ENCODE measurements at regions not wholly inside any gene's neighbourhood (a gene's known extent, or its start where the extent isn't known, plus 50 kb on each side); places are given as distances from the start of the nearest gene placed in this dataset.

DNA sequence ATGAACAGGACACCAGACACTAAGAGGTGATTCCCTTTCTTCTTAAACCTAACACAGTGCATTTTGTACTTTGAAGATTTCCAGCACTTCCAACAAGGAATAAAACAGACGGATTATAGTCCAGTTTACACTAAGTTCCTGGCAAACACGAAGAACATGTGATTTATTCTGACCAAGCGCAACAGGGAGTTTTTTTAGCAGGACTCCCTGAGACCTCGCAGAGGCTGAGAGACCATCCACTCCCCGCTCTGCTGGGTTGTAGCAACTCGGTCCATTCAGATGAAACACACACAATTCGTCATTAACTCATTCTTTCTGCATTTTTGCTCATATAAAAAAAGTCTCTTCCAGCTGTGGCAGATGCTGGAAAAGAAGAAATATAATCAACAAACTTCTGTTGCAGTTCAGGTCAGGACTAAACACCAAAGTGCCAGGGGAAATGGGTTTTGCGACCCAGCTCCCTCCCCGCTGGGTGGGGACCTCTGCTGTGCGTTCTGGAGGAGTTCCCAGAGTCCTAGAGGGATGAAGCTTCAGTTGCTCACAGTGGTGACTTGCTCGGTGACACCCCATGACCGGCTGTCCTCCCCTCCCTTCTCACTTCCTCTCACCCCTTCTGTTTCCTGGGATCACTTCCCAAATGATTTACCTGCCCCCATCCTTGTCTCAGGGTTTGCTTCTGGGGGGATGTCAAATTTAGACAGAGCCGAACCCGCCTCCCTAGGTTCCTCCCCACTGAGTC, 52.5 kb downstream of the KCNF1 start:
- no peak for DNase-seq

DNA sequence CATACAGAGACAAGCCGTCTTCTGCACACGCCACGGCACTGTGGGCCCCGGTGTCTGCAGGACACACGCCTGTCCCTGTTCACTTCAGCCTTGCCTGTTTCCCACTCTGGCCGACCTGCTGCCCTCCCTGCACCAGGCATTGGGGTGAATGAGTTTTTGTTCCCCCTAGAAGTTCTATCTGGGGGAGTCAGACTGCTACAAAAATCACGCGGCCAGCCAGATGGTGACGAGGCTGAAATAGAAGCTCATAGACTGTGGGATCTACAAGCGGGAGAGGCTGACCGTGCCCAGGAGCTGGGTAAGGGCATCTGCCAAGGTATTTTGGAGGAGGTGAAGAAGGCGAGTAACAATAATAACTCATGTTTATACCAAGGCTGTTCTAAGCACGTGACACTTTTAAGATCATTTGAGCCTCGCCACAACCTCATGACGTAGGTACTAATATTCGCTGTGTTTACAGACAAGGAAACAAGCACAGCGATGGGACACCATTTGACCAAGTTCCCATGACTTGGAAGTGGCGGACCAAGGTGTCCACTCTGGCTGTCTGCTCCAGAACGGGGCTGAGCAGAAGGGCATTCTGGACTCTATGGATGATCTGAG, 53.6 kb downstream of the KCNF1 start:
- no peak for DNase-seq

DNA sequence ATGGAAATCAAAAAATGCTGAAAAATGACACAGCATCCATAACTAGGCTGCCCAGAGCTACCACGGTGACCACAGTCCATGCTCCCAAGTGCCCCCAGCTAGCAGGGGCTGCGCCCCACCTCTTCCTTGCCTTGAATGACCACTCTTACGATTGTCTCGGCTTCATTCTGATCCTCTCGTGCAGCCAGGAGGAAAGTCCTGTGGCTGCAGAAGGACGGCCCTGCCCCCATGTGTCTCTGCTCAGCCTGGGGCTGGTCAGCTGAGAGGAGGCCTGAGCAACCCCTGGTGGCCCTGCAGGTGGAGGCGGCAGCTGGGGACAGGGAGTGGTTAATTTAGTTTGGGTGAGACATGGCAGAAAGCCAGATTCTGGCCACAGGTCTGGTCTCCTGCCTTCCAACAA, 54.3 kb downstream of the KCNF1 start:
- DNase-seq, result no peak

DNA sequence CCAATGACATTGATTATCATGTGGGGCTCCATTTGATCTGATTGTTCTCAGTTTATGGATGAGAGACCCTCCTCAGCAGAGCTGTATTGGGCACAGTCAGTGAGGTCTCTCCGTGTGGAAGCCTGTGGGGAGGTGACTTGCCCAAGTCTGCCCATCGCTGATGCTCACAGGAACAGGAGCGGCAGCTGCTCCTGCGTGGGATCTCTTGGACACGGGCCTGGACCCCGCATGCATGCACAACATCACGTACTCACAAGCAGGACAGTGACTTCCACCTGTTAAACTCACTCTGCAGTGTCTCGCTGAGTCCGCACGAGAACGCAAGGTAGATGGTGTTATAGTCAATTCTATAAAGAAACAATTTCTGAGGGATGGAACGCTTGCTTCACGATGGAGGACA, 55.0 kb downstream of the KCNF1 start:
- DNase-seq, result no peak

DNA sequence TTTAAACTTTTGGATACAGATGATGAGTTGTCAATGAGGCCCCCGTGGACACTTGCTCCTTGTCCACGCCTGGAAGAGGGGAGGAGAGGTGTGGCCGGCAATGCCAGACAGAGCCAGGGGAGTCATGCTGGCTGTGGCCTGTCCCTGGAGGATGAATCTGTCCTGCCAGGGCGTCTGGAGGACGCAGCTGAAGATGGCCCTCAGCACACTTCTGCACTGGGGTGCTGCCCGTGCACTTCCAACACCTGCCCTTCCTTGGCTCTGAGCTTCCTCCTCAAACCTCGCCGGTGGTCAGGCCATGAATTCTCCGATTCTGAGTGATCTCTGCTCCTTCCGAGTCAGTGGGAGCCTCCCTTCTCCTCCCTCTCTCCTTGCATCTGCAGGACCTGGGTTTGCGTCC, 56.4 kb downstream of the KCNF1 start:
- no peak for DNase-seq

DNA sequence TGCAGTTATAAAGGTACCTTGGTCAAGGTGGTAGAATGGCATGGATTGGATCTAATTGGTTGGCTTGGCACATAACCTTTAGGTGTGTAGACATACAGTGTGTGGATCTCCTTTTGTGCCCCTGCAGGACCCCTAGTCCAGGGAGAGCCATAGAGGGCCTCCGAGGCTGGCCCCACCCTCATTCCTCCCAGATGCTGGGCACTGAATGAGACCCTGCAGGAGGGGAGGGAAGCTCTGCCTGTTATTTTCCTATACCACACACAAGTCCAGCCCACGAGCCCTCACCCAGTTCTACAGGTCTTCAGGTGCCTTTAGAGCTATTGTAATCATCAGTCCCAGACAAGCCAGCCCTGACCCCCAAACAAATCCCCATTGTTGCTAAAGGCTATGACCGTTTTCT, 58.9 kb downstream of the KCNF1 start:
- no peak for DNase-seq

DNA sequence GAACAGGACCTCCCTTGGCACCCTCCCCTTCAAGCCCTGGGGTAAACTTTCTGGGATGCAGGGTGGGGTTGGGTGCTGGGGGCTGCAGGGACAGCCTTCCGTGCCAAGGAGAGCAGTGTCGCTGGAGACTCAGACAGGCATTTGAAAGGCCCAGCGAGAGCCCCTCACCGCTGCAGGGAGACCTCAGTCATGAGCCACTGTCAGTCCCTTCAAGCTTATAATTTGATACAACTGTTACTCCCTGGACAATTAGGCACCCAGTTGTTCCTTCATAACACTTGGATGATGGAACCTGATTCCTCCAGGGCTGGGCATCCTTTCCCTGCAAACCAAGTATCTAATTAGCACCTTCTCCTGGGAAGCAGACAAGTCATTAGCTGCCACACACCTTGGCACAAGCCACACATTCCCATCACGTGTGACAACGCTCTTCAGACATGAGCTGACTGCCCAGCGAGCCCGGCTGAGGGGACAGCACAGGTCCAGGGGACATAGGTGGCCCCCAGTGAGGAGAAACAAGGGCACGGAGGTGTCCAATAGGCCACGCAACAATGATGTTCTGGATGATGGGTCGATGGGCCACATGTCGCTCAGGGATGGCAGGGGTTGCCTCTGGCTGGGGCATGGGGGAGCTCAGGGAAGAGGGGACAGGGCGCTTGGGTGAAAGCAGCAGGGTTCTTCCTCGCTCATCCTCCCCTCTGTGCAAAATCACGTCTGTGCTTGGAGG, 59.6 kb downstream of the KCNF1 start:
- no peak for DNase-seq

DNA sequence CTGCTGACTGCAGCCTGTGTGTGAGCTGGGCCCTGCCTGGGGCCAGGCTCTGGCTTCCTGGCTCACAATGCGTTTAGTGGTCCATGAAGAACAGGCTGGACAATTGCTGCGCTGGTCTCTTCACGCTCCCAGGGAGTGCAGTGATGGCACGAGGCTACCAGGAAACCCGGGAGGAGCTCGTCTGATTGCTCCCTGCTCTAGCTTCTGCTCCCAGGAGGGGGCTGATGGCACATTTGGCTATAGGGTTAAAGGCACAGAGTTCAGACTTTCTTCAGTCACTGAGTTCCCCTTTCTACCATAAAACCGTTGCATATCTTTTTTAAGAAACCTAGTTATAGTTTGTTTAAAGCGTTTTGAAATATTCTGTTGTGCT, 60.1 kb downstream of the KCNF1 start:
- no peak for DNase-seq

DNA sequence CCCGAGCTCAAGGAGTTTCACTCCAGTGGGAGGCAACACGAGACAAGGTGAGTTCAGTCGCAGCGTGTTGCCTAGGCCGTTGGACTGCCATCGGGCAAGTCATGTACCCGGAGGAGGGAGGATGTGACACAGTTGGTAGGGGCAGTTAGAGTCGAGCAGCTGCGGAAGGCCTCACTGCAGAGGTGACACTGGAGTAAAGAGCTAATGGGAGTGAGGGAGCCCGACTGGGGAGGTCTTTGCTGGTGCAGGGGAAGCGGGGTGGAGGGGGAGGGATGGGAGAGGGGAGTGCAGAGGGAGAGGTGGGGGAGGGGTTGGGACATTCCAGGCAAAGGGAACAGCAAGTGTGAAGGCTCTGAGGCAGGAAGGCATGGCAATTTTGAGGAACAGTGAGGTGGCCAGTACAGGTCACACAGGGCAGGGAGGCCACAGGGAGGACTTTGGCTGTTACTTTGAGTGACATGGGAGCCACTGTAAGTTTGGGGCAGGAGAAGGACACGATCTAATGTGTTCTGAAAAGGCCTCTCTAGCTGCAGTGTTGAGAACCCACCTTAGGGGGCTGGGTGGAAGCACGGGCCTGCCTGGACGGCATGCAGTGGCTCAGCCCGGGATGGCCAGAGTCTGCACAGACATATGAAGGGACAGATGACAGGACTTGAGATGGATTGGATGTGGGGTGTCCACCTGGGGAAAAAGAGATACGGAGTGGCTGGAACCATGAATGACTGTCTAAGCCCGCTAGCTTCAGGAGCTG, 61.1 kb downstream of the KCNF1 start:
- no peak for DNase-seq

DNA sequence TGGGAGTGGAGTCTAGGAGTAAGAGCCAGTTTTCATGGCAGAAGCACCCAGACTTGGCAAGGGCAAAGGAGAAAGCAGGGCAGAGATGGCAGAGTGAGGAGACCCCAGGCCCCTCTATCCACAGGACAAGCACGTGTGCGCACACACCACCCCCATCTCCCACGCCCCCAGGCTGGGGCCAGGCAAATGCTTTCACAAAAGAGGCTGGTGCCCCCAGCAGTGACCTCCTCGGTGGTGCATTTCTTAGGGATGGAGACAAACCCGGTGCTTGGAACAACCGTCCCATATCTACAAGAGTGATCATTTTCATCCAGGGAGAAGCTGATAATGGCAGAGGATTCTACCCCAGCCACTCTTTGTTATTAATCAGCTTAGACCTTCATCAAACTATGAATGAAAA, 62.0 kb downstream of the KCNF1 start:
- DNase-seq, result no peak

DNA sequence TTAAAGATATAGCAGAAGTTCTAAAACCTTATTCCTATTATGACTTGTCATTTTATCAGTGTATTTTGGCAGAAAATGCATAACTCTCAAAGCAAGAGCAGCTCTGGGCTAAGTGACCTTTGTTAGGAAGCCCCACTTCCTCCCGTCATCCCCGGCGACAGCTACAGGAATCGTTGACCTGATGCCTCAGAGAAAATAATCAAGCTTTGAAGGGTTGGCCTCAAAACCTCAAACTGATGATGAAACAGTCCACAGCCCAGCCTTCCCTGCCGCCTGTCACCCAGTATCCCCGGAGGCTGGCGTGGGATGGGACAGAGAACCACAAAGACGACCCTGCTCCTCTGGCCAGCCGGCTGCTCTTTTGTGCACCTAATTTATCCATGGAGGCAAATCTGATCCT, 65.3 kb downstream of the KCNF1 start:
- no peak for DNase-seq

DNA sequence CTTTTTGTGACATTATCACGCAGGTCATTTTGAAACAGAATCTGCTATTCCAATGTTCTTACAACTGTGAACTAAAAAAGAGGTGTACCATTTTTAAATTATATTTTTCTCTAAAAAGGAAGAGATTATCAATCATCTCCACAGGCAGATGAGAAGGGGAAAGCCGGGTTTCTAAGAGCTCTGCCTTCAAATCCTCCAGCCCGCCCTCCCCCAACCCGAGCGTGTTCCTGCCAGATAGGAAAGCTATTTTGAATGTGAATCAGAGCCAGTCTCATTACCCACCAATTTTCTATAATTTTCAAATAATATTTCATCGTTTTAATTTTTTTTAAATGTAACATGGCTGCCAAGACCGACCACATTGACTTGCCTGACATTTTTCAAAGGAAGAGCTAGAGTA, 65.9 kb downstream of the KCNF1 start:
- DNase-seq, result no peak

DNA sequence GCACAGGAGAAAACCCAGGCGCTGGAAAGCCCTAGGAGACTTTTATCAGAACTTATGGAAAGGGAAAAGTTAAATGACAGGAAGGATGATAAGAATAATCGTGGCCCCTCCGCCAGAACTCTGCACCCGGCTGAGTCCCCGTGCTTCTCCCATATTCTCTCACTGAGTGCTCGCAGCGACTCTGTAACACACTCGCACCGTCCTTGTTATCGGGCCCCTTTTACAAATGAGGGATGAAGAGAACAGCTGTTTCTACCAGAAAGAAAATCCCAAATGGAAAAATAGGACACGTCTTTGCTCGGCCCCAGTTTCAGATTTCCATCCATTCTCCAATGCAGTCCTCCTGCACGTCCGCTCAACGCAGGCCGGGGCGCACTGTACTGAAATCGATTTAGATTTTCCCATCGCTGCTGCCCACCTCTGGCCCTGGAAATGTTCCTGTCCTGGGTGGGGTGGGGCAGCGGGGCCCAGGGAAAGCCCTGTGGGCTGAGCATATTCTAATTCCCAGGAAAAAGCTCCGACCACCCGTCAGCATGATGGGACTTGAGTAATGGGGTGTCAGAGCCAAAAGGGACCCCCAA, 66.4 kb downstream of the KCNF1 start:
- no peak for DNase-seq

DNA sequence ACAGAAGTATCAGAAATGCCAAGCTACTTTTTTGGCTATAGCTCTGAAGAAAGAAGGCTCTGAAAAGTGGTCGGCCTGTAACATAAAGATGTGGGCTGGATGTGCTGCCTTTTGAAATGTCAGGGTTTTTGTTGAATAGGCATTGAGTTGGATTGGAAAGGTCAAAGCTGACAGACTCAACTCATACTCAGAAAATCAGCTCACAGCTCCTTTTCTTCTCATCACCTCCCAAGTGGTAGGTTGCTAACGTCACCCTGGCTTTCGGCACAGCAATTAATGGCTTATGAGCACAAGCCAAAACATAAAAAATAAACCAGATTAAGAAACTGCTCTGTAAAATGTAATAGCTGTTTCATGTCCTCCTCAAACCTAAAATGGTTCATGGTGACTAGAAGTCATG, 68.3 kb downstream of the KCNF1 start:
- DNase-seq, result no peak

DNA sequence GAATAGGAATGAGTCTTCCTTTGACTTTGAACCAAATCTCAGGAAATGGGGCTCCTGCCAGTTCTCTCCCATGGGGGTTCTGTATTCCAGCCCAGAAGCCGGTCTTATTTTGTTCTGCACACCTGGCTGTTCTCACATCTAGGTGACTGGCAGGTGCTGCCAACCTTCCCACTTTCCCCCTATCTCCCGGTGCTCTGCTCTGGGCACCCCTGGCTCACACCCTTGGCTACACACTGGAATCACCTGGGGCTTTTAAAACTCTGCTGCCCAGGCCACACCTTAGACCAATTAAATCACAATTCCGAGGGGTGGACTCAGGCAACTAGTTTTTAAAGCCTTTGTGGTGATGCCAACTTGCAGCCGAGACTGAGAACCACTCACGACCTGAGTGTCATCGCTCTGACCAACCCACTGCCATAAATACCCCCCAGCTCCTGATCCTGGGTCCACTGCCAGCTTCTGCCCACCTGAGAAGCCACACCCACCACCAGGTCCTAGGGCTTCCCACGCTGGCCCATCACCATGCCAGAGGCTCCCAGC, 69.2 kb downstream of the KCNF1 start:
- no peak for DNase-seq

DNA sequence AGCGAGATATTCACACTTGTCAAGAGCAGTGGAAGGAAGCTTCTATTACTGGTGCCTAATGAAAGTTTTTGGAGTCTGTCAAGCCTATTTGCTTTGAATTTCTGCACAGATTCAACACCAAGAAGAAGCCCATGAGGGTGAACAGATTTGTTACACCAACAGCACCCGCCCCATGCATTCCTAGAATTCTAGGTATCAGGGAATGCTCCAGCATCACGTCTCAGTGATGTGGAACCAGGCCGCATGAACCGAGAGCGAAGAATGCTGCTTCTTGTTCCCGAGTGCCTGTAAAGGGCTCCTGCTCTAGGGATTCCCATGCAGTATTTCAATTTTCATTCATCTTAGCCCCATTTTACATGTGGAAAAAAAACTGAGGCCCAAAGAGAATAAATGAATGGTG, 69.7 kb downstream of the KCNF1 start:
- DNase-seq, result no peak

DNA sequence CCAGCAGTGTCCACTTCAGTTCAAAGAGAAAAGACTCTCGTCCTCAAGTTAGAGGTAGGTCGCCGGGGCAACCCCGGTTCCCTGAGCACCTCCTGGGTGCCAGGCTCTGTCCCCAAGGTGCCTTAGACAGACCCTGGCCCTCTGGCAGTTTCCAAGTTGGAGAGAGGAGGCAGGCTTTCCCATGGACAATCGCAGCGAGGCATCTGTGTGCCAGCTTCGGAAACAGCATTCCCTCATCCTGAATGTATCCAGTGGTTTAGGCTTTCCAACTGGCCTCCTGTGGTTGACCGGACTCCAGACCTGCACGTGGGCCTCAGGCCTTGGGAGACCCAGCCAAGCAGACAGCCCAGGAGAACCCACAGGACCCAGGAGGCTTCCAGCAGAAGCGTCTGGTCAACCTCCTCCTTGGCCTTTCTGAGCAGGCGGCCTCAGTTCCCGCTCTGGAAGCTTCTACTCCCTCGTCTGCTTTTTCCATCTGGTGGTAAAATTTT, 70.3 kb downstream of the KCNF1 start:
- no peak for DNase-seq

DNA sequence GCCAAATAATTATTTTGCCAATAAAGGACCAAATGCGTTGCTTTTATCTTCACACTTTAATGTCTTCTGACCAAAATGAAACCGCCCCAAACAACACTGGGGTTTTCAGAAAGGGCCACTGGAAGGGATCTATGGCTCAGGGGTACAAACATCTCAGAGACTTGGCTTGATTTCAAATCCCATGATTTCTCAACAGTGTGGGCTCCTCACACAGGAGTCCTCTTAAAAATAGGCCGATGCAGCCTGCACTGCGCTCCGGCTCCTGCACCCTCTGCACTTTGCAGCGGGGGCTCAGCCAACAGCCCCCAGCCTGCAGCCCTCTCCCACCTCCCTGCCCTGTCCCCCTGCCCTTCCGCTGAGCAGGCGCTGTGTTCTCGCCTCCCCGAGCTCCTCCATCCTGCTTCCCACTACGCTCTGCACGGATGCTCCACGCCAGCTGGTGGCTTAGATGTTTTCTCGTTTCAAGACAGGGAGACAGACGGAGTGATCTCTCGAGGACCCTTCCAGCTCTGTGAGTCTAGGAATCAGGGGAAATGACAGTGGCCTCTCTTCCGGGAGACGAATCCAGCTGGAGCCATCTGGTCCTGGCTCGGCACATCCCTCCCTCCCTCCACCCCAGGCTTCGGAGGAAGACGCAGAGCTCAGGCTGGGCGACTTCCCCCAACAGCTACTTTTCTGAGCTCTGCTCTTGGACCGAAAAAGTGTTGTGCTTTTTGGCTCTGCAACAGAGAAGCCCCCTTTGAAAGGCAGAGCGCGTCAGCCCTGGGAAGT, 71.4 kb downstream of the KCNF1 start:
- DNase-seq, result no peak

DNA sequence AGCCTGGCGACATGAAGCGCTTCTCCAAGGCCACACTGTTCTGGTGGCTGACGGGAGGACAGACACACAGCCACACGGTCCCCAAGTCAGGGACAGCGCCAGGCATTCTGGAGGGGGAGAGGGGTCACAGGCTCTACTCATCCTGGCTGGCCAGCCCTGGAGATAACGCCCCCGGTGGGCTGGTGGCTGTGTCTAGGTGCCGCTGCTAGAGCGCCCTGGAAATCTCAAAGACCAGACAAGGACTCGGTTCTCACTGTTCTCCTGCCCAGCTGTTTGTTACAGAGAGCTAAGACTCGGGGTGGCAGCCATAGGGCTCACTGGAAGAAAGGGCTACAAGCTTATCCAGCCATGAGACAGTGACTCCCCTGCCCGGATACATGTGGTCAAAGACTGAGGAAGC, 72.0 kb downstream of the KCNF1 start:
- DNase-seq, result no peak

DNA sequence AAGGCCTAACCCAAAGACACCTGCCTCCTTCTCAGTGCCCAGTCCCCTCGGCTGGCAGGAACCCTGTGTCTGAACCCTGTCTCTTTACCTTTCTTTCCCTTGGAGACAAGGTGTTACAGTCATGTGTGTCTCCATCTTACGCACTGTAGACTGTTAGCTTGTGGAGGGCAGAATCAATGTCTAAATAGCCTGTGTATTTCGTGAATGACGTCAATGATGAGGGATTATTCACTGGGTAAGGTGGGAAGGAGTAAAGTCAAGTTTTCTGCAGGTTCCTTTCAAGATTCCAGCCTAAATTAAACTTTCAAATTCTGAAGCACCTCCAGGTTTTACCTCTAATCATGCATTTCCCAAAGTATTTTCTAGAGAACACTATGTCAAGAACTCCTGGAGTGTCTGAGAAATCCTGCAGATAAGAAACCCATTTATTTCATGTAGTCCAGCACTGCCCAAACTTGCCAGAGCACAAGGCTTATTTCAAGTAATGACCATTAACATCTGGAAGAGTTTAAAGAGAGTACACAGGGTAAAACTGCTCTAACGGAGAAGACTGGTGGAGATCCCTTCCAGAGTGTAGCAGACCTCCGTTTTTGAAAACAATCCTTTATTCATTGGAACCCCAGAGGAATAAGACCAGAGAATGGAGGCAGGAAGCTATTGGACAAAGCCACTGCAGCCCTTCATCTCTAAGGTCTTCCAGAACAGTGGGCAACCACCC, 72.8 kb downstream of the KCNF1 start:
- DNase-seq, result no peak

DNA sequence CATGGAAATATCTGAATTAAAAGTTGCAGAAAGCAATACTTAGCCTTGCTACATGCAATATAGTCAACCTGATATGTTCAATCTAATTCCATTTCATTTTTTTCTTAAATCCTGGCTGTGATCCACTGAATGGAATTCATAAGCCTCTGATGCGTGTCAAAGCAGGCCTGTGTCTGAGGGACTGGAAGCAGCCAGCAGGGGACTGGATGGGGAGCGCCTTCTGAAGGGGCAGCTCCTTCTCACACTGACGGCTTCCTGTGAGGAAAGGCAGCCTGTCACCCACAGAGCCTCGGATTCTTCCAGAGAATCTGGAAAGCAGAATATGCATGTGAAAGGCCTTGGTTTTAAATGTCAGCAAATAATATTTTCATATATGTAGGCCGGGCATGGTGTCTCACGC, 73.5 kb downstream of the KCNF1 start:
- no peak for DNase-seq

All from hippocampal formation (tissue), 2 donors.